NCI-H187 treated with DMSO at 0.1 percent for 48 hours (cell line): ENCODE measurements at regions not wholly inside any gene's neighbourhood (a gene's known extent, or its start where the extent isn't known, plus 50 kb on each side); places are given as distances from the start of the nearest gene placed in this dataset.

Source experiments
- DNase-seq: peaks from one replicate; lab custom pipeline; 2025; lab: John Stamatoyannopoulos, UW

- DNase-seq, result no peak
Observed at GRCh38 chr11:39144351-39145130, 2314.9 kb downstream of the LRRC4C start.

GRCh38 chr11:39139581-39139980 lies 2319.9 kb downstream of the LRRC4C start:
- no peak for DNase-seq

GRCh38 chr11:39120890-39121289 lies 2338.6 kb downstream of the LRRC4C start:
- no peak for DNase-seq

GRCh38 chr11:39113606-39114005 lies 2345.8 kb downstream of the LRRC4C start:
- DNase-seq, result no peak

- no peak for DNase-seq
Observed at GRCh38 chr11:39102236-39102635, 2357.2 kb downstream of the LRRC4C start.

GRCh38 chr11:39078465-39078864 lies 2381.0 kb downstream of the LRRC4C start:
- DNase-seq, result no peak

- no peak for DNase-seq
Observed at GRCh38 chr11:39037611-39038010, 2421.8 kb downstream of the LRRC4C start.

- no peak for DNase-seq
Observed at GRCh38 chr11:39036021-39036420, 2423.4 kb downstream of the LRRC4C start.

GRCh38 chr11:39021539-39021938 lies 2423.5 kb upstream of the RAG2 start:
- no peak for DNase-seq

- no peak for DNase-seq
Observed at GRCh38 chr11:39011797-39012196, 2413.8 kb upstream of the RAG2 start.

- no peak for DNase-seq
Observed at GRCh38 chr11:38990841-38991240, 2392.8 kb upstream of the RAG2 start.

GRCh38 chr11:38990139-38990538 lies 2392.1 kb upstream of the RAG2 start:
- DNase-seq, result no peak

GRCh38 chr11:38988908-38989307 lies 2390.9 kb upstream of the RAG2 start:
- no peak for DNase-seq

- DNase-seq, result no peak
Observed at GRCh38 chr11:38972220-38972619, 2374.2 kb upstream of the RAG2 start.

GRCh38 chr11:38971141-38971540 lies 2373.1 kb upstream of the RAG2 start:
- DNase-seq, result no peak

GRCh38 chr11:38968951-38969350 lies 2370.9 kb upstream of the RAG2 start:
- no peak for DNase-seq

GRCh38 chr11:38952698-38953097 lies 2354.7 kb upstream of the RAG2 start:
- DNase-seq, result no peak

- DNase-seq, result no peak
Observed at GRCh38 chr11:38950867-38951266, 2352.8 kb upstream of the RAG2 start.

- DNase-seq, result no peak
Observed at GRCh38 chr11:38948392-38948791, 2350.4 kb upstream of the RAG2 start.

GRCh38 chr11:38937709-38938108 lies 2339.7 kb upstream of the RAG2 start:
- no peak for DNase-seq

- DNase-seq, result no peak
Observed at GRCh38 chr11:38935941-38936340, 2337.9 kb upstream of the RAG2 start.

- no peak for DNase-seq
Observed at GRCh38 chr11:38927993-38928392, 2330.0 kb upstream of the RAG2 start.

- DNase-seq, result no peak
Observed at GRCh38 chr11:38924644-38925043, 2326.6 kb upstream of the RAG2 start.

- no peak for DNase-seq
Observed at GRCh38 chr11:38900211-38900610, 2302.2 kb upstream of the RAG2 start.
